Osteoblast (primary cell): ENCODE measurements at regions not wholly inside any gene's neighbourhood (a gene's known extent, or its start where the extent isn't known, plus 50 kb on each side); places are given as distances from the start of the nearest gene placed in this dataset.
"Not testable (repeated sequence)": the region's sequence is repeated elsewhere in the genome, so short reads cannot be mapped to it uniquely, and the experiment has no call there.

Experiments used
- DNase-seq: peaks from one replicate; pipeline ENCODE4 v3.0.0; 2011; ENCODE audit warnings: low spot score, mixed read lengths; ENCODE audit not compliant: insufficient read length; ENCODE audit errors: missing footprints
- H2AFZ ChIP-seq: 2 replicates; pipeline ENCODE4 v1.6.0; 2011; ENCODE audit warnings: mild to moderate bottlenecking, low read length
- H3K27ac ChIP-seq: 2 replicates; pipeline ENCODE4 v1.5.1; 2011; ENCODE audit warnings: mild to moderate bottlenecking, low read depth, low read length, moderate library complexity
- H3K27me3 ChIP-seq: 2 replicates; pipeline ENCODE4 v1.6.0; 2012; ENCODE audit warnings: mild to moderate bottlenecking, control low read depth, inconsistent platforms, low read length, moderate library complexity; ENCODE audit not compliant: insufficient read depth
- H3K36me3 ChIP-seq: 2 replicates; pipeline ENCODE4 v1.5.1; 2011; ENCODE audit warnings: mild to moderate bottlenecking, low read length, control low read depth, moderate library complexity; ENCODE audit not compliant: insufficient read depth
- H3K4me1 ChIP-seq: 2 replicates; pipeline ENCODE4 v1.5.1; 2011; ENCODE audit warnings: mild to moderate bottlenecking, low read length, control low read depth, moderate library complexity; ENCODE audit not compliant: insufficient read depth
- H3K4me2 ChIP-seq: 2 replicates; pipeline ENCODE4 v1.6.0; 2011; ENCODE audit warnings: mild to moderate bottlenecking, low read length; ENCODE audit not compliant: insufficient read depth
- H3K4me3 ChIP-seq: fragments of 200-600 bp; sonication (generic); 3 replicates; pipeline ENCODE4 v1.5.1; 2012; ENCODE audit warnings: mild to moderate bottlenecking, low read length, inconsistent platforms; ENCODE audit not compliant: insufficient read depth
- H3K79me2 ChIP-seq: 2 replicates; pipeline ENCODE4 v1.6.0; 2012; ENCODE audit warnings: mild to moderate bottlenecking, low read length, control low read depth, inconsistent platforms; ENCODE audit not compliant: insufficient read depth
- H3K9me3 ChIP-seq: 2 replicates; pipeline ENCODE4 v1.5.1; 2011; ENCODE audit warnings: low read depth, low read length, control low read depth
- H4K20me1 ChIP-seq: 2 replicates; pipeline ENCODE4 v1.6.0; 2012; ENCODE audit warnings: mild to moderate bottlenecking, low read length, control low read depth; ENCODE audit not compliant: insufficient read depth
- CTCF ChIP-seq: IDR thresholded peaks from 2 replicates; pipeline ENCODE4 v1.5.1; 2011; ENCODE audit warnings: mild to moderate bottlenecking, low read depth, low read length, moderate library complexity; ENCODE audit errors: extremely low read depth

DNA sequence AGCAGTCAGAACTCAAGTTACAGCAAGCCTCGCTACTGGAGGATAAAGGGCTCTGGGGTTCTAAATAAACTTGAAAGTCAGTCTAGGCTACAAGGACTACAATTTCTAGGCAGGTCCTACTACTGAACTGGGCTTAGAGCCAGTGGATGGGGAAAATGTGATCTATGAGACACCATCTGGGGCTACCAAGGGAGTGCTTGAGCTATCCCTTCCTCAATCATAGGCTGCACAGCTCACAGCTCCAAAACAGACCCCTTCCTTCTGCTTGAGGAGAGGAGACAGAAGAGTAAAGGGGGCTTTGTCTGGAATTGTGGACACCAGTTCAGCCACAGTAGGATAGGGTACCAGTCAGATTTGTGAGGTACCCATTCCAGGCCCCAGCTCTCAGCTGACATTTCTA lies 145.8 kb upstream of the SNX7 start:
- Histone ChIP-seq H3K4me1 (no peaks in the 10 kb centered on the region), H3K79me2 (no peaks in the 10 kb centered on the region), H3K4me2 (no peak overlapping the region), H4K20me1 (no peaks in the 10 kb centered on the region), H3K36me3 (no peaks in the 10 kb centered on the region), H3K27ac (no peak overlapping the region), H3K4me3 (no peak overlapping the region), H2AFZ (no peak overlapping the region), H3K9me3 (no peaks in the 10 kb centered on the region), H3K27me3 (no peaks in the 10 kb centered on the region)
- peak; percentile 49 for DNase-seq
- no peak for TF ChIP-seq CTCF

DNA sequence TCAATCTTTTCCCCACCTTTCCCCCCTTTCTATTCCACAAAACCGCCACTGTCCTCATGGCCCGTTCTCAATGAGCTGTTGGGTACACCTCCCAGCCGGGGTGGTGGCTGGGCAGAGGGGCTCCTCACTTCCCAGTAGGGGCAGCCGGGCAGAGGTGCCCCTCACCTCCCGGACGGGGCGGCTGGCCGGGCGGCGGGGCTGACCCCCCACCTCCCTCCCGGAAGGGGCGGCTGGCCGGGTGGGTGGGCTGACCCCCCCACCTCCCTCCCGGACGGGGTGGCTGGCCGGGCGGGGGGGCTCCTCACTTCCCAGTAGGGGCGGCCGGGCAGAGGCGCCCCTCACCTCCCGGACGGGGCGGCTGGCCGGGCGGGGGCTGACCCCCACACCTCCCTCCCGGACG lies 149.3 kb upstream of the SNX7 start:
- H2AFZ ChIP-seq, H3K36me3 ChIP-seq, H3K4me1 ChIP-seq, H3K79me2 ChIP-seq, DNase-seq, H3K27ac ChIP-seq, H3K27me3 ChIP-seq, H4K20me1 ChIP-seq, H3K9me3 ChIP-seq, H3K4me2 ChIP-seq, H3K4me3 ChIP-seq: not testable (repeated sequence)

DNA sequence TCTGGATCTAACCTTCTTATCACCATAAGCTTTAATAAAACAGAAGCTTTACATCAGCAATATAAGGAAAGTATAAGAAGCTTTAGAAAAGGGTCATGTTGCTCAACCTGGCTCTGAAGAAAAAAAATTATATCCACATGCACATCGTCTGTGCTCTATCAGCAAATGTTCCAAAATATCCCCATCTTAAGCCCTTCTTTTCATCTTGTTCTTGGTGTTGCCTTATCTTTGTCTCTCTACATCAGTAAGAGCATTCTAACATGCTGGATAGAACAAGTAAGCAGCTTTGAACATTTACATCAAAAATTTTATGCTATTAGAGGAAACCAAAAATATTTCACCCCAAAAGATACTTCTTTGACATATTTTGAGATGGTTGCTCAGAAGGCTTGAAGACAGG lies 157.8 kb upstream of the SNX7 start:
- Histone ChIP-seq H3K4me2 (no peak overlapping the region), H3K27ac (no peak overlapping the region), H3K4me3 (no peak overlapping the region), H3K27me3 (no peaks in the 10 kb centered on the region), H4K20me1 (no peaks in the 10 kb centered on the region), H3K9me3 (no peaks in the 10 kb centered on the region), H2AFZ (no peak overlapping the region), H3K36me3 (no peaks in the 10 kb centered on the region), H3K4me1 (no peaks in the 10 kb centered on the region), H3K79me2 (no peaks in the 10 kb centered on the region)
- no peak for DNase-seq
- no peak for TF ChIP-seq CTCF

DNA sequence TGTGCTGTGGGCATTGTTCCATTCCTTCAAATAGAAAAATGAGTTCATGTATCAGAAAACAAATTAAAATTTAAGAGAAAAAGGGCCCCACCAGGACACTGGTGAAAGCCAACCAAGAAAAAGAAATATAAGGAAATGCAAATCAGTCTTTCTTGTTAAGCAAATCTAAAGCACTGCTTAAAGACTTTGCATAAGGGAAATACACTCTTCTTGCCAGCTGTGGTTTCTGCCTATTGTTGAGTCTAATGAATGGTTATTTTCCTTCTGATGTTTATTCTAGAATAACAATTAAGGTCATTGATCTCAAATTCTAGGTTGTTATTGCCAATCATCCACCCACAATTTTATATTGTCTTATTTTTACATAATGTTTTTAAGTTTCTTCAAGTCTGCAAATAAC lies 158.6 kb upstream of the SNX7 start:
- Histone ChIP-seq H2AFZ (no peak overlapping the region), H4K20me1 (no peaks in the 10 kb centered on the region), H3K79me2 (no peaks in the 10 kb centered on the region), H3K4me2 (no peak overlapping the region), H3K27me3 (no peaks in the 10 kb centered on the region), H3K4me1 (no peaks in the 10 kb centered on the region), H3K36me3 (no peaks in the 10 kb centered on the region), H3K4me3 (no peak overlapping the region), H3K9me3 (no peaks in the 10 kb centered on the region), H3K27ac (no peak overlapping the region)
- no peak for DNase-seq
- no peak for TF ChIP-seq CTCF

- no peak for DNase-seq
- H3K36me3 ChIP-seq, result no peaks in the 10 kb centered on the region
Measured at GRCh38 chr1:98500324-98500723, 161.2 kb upstream of the SNX7 start.

More at GRCh38 chr1:98500324-98500723, 161.2 kb upstream of the SNX7 start:
- Histone ChIP-seq H3K4me2 (no peak overlapping the region), H3K4me3 (no peak overlapping the region), H3K9me3 (no peaks in the 10 kb centered on the region), H3K27me3 (no peaks in the 10 kb centered on the region), H3K4me1 (no peaks in the 10 kb centered on the region), H2AFZ (no peak overlapping the region), H4K20me1 (no peaks in the 10 kb centered on the region), H3K27ac (no peak overlapping the region), H3K79me2 (no peaks in the 10 kb centered on the region)
- no peak for TF ChIP-seq CTCF
